ENCODE measurements at regions not wholly inside any gene's neighbourhood (a gene's known extent, or its start where the extent isn't known, plus 50 kb on each side); places are given as distances from the start of the nearest gene placed in this dataset.

DNA sequence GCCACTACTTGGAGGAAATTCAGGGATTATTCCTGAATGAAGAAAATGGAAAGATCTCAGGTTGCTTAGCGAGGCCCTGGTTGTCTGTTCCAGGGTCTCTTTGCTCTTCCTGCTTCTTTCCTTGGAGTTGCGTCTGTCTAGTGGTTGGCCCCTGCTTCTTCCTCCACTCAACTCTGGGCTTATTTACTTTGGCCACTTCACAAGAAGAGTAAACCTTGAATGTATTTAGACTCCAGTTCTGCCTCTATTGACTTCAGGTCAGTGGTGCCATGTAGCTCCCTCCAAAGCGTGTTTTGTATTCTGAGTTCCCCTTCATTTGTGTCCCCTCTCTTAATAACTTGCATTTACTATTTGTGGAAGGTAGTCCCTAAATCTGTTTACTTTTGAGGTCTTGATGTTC, 456.5 kb downstream of the UTRN start:
- TF ChIP-seq YY1 (IDR thresholded peaks at IDR 0.05; ENCODE audit: low read depth) (no peak), NFIC (IDR thresholded peaks at IDR 0.05) (no peak), ZBTB7A (IDR thresholded peaks at IDR 0.05; ENCODE audit: low read depth) (no peak), CEBPB (IDR thresholded peaks at IDR 0.05) (no peak)

DNA sequence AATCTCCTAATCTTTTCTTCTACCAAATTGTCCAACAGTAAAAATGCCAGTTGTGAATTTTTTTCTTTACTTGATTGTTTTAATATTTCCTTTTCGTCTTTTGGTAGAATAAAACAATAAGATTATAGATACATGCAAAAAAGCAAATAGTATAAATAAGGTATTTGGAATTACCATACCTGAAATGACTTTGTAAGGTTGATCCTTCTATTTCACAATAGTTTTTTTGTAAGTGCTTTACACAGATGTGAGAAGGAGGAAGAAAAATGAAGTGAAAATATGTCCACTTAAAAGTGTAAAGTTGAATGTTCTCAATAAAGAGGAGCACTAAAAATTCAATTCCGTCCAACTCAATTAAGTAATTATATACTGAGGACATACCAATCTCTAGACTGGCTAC, 457.6 kb downstream of the UTRN start:
- no peak for TF ChIP-seq YY1 (IDR thresholded peaks at IDR 0.05; ENCODE audit: low read depth)
- TF ChIP-seq, protein P1, sequence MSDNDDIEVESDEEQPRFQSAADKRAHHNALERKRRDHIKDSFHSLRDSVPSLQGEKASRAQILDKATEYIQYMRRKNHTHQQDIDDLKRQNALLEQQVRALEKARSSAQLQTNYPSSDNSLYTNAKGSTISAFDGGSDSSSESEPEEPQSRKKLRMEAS (IDR thresholded peaks at IDR 0.05), result no peak
- TF ChIP-seq CREB1 (IDR thresholded peaks at IDR 0.05; ENCODE audit: low read depth), result no peak

GRCh38 chr6:144744720-144745119, 459.6 kb downstream of the UTRN start:
- no peak for TF ChIP-seq ZBTB7A (IDR thresholded peaks at IDR 0.05; ENCODE audit: low read depth)
- no peak for TF ChIP-seq RAD21 (IDR thresholded peaks at IDR 0.05; ENCODE audit: low read depth)
- TF ChIP-seq USF1 (IDR thresholded peaks at IDR 0.05), result no peak
- no peak for TF ChIP-seq CEBPB (IDR thresholded peaks at IDR 0.05)
- no peak for TF ChIP-seq EP300 (IDR thresholded peaks at IDR 0.05; ENCODE audit: borderline replicate concordance)
- TF ChIP-seq FOXM1 (IDR thresholded peaks at IDR 0.05; ENCODE audit: borderline replicate concordance, low read depth), result no peak
- no peak for TF ChIP-seq REST (IDR thresholded peaks at IDR 0.05; ENCODE audit: low read depth)
- no peak for TF ChIP-seq EGR1 (IDR thresholded peaks at IDR 0.05)
- no peak for TF ChIP-seq TEAD4 (IDR thresholded peaks at IDR 0.05)
- no peak for TF ChIP-seq NFIC (IDR thresholded peaks at IDR 0.05)
- no peak for TF ChIP-seq YY1 (IDR thresholded peaks at IDR 0.05; ENCODE audit: low read depth)
- TF ChIP-seq, protein P1 (IDR thresholded peaks at IDR 0.05), result no peak

- no peak for TF ChIP-seq TAF1 (IDR thresholded peaks at IDR 0.05; ENCODE audit: low read depth)
Measured at GRCh38 chr6:144745439-144745838, 460.3 kb downstream of the UTRN start.

- TF ChIP-seq RAD21 (IDR thresholded peaks at IDR 0.05; ENCODE audit: low read depth) (no peak), TAF1 (IDR thresholded peaks at IDR 0.05; ENCODE audit: low read depth) (no peak)
Measured at GRCh38 chr6:144746902-144747469, 461.9 kb downstream of the UTRN start.

DNA sequence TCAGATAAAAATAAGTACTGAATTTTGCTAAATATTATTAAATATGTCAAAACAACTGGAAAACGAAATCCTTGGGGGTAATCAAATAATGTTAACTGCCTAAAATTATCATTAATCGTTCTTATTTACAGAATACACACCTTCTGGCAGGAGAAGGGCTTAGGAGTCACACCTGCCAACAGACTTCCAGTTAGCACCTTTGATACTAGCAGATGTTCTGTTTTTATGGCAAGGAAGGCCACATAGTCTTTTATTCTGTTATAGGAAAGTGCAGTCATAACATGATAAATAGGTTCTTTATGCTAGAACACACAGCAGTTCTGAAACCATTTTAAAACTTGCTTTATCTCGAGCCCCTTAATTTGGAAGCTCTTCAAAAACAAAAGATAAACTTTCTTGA, 464.1 kb downstream of the UTRN start:
- no peak for TF ChIP-seq FOXM1 (IDR thresholded peaks at IDR 0.05; ENCODE audit: borderline replicate concordance, low read depth)
- no peak for TF ChIP-seq CREB1 (IDR thresholded peaks at IDR 0.05; ENCODE audit: low read depth)
- no peak for TF ChIP-seq NFIC (IDR thresholded peaks at IDR 0.05)
- TF ChIP-seq TEAD4 (IDR thresholded peaks at IDR 0.05), result no peak
- no peak for TF ChIP-seq EP300 (IDR thresholded peaks at IDR 0.05; ENCODE audit: borderline replicate concordance)
- TF ChIP-seq, protein P1 (IDR thresholded peaks at IDR 0.05), result no peak
- no peak for TF ChIP-seq USF1 (IDR thresholded peaks at IDR 0.05)
- TF ChIP-seq TAF1 (IDR thresholded peaks at IDR 0.05; ENCODE audit: low read depth), result no peak
- TF ChIP-seq REST (IDR thresholded peaks at IDR 0.05; ENCODE audit: low read depth), result no peak
- TF ChIP-seq YY1 (IDR thresholded peaks at IDR 0.05; ENCODE audit: low read depth), result no peak
- no peak for TF ChIP-seq CEBPB (IDR thresholded peaks at IDR 0.05)
- no peak for TF ChIP-seq RAD21 (IDR thresholded peaks at IDR 0.05; ENCODE audit: low read depth)
- TF ChIP-seq ZBTB7A (IDR thresholded peaks at IDR 0.05; ENCODE audit: low read depth), result no peak
- no peak for TF ChIP-seq TCF12 (IDR thresholded peaks at IDR 0.05; ENCODE audit: low read depth)
- no peak for TF ChIP-seq EGR1 (IDR thresholded peaks at IDR 0.05)
